Mammary epithelial cell (primary cell): ENCODE measurements at regions not wholly inside any gene's neighbourhood (a gene's known extent, or its start where the extent isn't known, plus 50 kb on each side); places are given as distances from the start of the nearest gene placed in this dataset.

Experiments
- CTCF ChIP-seq, 2 donors: IDR thresholded peaks in 1 of 2; conservative IDR thresholded peaks in 1 of 2; 2 replicates each; pipeline ENCODE4 v1.5.1; 2011 to 2012; ENCODE audit warnings: inconsistent platforms in 2 of 2, low read length in 2 of 2, mild to moderate bottlenecking in 2 of 2, control low read depth in 1 of 2, low read depth in 1 of 2; ENCODE audit not compliant: insufficient read depth in 1 of 2; ENCODE audit errors: extremely low read depth in 1 of 2
- EZH2 ChIP-seq: IDR thresholded peaks from 2 replicates; pipeline ENCODE4 v1.6.1; 2012; ENCODE audit warnings: low read length, inconsistent platforms, borderline replicate concordance

- TF ChIP-seq CTCF (conservative IDR thresholded peaks at IDR 0.05 in 1 of 2, IDR thresholded peaks at IDR 0.05 in 1 of 2; ENCODE audit: extremely low read depth in 1 of 2, insufficient read depth in 1 of 2, low read depth in 1 of 2, low read length in 2 of 2) (no peak), EZH2 (no peak)
These were observed 405.0 kb downstream of the UTRN start for GRCh38 chr6:144690133-144690532.
